Left ventricle myocardium inferior (tissue), 1 donor: ENCODE measurements at regions not wholly inside any gene's neighbourhood (a gene's known extent, or its start where the extent isn't known, plus 50 kb on each side); places are given as distances from the start of the nearest gene placed in this dataset.
A peak's percentile ranks its signal among the peaks of the same experiment; 100 is the strongest.

ENCODE experiments used
- DNase-seq: peaks from one replicate; pipeline ENCODE4 v3.0.0-alpha.2; 2020
- H3K27ac ChIP-seq: fragments of 200-600 bp; replicated peaks from 2 replicates; pipeline ENCODE4 v1.8.0; 2021
- H3K27me3 ChIP-seq: fragments of 200-600 bp; 2 replicates; pipeline ENCODE4 v1.8.0; 2021; ENCODE audit warnings: low read depth
- H3K36me3 ChIP-seq: fragments of 200-600 bp; 2 replicates; pipeline ENCODE4 v1.8.0; 2021
- H3K4me1 ChIP-seq: fragments of 200-600 bp; 2 replicates; pipeline ENCODE4 v1.8.0; 2021
- H3K4me3 ChIP-seq: fragments of 200-600 bp; 2 replicates; pipeline ENCODE4 v1.8.0; 2021; ENCODE audit warnings: mild to moderate bottlenecking, moderate library complexity
- H3K9me3 ChIP-seq: fragments of 200-600 bp; replicated peaks from 2 replicates; pipeline ENCODE4 v1.8.0; 2021
- intact Hi-C: fragments of 100-400 bp; cut with micrococcal nuclease; formaldehyde crosslinking; loops from one replicate; pipeline ENCODE4 v1.11.0; 2022
- TF ChIP-seq, protein P1 (sequence below): fragments of 200-600 bp; IDR thresholded peaks from 2 replicates; pipeline ENCODE4 v1.8.0; 2021; ENCODE audit warnings: antibody characterized with exemption, mild to moderate bottlenecking, borderline replicate concordance
- donor health status: DM: no; HTN: yes; CAD: no; lungs with severe emphysema.

DNA sequence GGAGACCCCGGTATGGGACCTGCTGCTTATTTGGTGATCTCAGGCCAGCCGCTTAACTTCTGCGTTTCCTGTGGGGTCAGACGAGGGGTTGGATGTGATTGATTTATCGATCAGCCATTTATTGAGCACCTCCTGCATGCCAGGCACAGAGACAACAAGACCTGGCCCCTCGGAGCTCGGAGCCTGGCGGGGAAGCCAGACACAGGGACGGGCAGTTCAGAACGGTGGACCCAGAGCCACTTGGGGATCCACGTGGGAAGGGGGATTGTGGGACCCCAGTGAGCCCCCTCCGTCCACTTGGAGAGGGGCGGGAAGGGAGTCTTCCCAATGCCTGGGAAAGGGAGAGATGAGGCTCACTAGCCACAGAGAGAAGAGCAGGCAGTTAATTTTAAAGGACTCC is 84.7 kb upstream of the CIBAR2 start:
- Histone ChIP-seq H3K4me3 (no peak overlapping the region), H3K36me3 (no peaks in the 10 kb centered on the region), H3K27ac (peak overlapping the region; percentile 79), H3K4me1 (peaks cover 78% of the 10 kb centered on the region), H3K27me3 (no peaks in the 10 kb centered on the region), H3K9me3 (no peaks in the 10 kb centered on the region)
- intact Hi-C loops, result no loop called here
- no peak for DNase-seq
- TF ChIP-seq, protein P1, sequence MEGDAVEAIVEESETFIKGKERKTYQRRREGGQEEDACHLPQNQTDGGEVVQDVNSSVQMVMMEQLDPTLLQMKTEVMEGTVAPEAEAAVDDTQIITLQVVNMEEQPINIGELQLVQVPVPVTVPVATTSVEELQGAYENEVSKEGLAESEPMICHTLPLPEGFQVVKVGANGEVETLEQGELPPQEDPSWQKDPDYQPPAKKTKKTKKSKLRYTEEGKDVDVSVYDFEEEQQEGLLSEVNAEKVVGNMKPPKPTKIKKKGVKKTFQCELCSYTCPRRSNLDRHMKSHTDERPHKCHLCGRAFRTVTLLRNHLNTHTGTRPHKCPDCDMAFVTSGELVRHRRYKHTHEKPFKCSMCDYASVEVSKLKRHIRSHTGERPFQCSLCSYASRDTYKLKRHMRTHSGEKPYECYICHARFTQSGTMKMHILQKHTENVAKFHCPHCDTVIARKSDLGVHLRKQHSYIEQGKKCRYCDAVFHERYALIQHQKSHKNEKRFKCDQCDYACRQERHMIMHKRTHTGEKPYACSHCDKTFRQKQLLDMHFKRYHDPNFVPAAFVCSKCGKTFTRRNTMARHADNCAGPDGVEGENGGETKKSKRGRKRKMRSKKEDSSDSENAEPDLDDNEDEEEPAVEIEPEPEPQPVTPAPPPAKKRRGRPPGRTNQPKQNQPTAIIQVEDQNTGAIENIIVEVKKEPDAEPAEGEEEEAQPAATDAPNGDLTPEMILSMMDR, result no peak

DNA sequence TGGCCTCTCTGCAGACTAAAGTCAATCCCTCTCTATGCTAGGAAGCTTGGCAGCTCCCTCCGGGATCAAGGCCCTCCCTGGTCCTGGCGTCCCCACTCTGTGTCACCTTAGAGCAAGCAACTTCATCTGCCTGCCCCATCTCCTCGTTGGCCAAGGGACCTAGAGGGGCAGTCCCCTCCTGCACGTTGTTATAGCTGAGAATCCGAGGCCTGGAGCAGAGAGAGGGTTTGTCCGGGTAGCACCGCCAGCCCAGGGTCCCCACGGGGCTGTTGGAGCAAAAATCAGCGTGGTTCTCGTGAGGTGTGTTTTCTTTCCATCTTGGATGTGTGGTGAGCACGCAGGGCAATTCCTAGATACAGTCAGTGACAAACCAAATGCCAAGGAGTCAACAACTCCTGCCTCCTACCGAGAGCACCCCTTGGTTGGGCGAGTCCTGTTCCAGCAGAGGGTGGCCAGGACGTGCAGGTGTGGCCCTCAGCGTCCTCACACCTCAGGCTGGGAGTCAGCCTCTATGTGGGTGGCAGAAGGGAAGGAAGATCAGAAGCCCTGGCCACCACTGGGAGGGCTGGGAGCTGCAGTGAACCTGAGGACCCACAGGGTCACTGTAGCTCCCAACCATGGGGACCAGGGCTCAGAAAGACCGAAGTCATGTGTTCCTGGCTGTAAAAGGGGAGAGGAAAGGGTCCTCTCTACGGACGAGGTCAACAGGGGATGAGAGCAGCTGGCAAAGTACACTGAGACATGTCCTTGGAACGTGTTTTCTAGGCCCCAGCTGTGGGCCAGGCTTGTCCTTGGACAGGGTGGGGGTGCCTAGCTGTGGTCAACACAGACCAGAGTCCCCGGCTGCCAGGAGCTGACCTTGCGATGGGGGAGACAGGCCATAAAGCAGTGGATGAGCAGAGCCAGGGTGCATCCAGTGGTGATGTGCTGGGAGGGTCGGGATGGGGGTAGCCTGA is 85.6 kb upstream of the CIBAR2 start:
- H3K27ac ChIP-seq, result peak overlapping the region; percentile 79
- TF ChIP-seq, protein P1, result no peak
- no peak for DNase-seq
- H3K36me3 ChIP-seq, result no peaks in the 10 kb centered on the region
- no peak overlapping the region for H3K4me3 ChIP-seq
- no peaks in the 10 kb centered on the region for H3K9me3 ChIP-seq
- intact Hi-C loops, result no loop called here
- H3K4me1 ChIP-seq, result peaks cover 77% of the 10 kb centered on the region
- no peaks in the 10 kb centered on the region for H3K27me3 ChIP-seq

DNA sequence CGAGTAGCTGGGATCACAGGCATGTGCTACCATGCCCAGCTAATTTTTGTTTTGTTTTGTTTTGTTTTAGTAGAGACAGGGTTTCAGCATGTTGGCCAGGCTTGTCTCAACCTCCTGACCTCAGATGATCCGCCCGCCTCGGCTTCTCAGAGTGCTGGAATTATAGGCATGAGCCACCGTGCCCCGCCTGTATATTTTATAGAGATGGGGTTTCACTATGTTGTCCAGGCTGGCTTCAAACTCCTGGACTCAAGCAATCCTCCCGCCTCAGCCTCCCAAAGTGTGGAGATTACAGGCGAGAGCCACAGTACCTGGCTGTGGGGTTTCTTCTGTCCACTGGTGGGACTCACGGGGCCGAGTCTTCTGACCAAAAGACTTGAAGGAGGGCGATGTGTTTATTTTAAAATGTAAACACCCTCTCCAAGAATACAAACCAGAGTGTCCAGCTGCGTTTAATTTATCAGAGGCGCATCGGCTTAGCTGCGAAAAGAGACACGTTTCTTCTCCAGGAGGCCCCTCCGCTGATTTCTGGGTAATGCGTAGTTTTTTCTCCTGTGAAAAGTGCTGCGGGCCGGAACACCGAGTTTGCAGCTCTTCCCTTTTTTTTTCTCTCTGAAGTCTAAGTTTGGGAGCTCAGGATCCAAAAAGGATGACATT is 86.9 kb upstream of the CIBAR2 start:
- Histone ChIP-seq H3K27ac (no peak overlapping the region), H3K4me3 (no peak overlapping the region), H3K36me3 (no peaks in the 10 kb centered on the region), H3K9me3 (no peaks in the 10 kb centered on the region), H3K4me1 (peaks cover 84% of the 10 kb centered on the region), H3K27me3 (no peaks in the 10 kb centered on the region)
- intact Hi-C loops, result no loop called here
- TF ChIP-seq, protein P1, result no peak
- DNase-seq, result no peak

DNA sequence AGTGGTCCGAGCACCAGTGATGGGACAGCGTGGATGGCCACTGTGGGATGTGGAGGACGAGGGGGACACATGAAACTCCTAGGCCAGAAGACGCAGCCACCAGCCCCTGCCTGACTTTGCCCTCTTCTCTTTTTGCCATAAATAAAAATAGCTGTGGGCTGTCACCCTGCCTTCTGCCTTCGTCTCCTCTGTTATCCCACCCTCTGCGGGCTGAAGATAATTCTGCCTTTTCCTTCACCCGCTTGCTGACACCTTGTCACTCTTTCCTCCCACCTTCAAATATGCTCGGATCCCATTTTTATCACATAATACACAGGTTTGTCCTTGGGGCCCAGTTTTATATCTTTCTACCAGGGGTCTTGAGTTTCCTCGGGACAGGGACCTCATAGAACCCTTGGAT is 87.6 kb upstream of the CIBAR2 start:
- H3K36me3 ChIP-seq, result no peaks in the 10 kb centered on the region
- peak overlapping the region; percentile 28 for H3K27ac ChIP-seq
- no peak for DNase-seq

More for the DNA sequence above, 87.6 kb upstream of the CIBAR2 start:
- TF ChIP-seq, protein P1, result no peak
- Histone ChIP-seq H3K27me3 (no peaks in the 10 kb centered on the region), H3K9me3 (no peaks in the 10 kb centered on the region), H3K4me3 (no peak overlapping the region), H3K4me1 (peaks cover 84% of the 10 kb centered on the region)
- intact Hi-C loops, result no loop called here
